GM19324 (cell line): ENCODE measurements at regions not wholly inside any gene's neighbourhood (a gene's known extent, or its start where the extent isn't known, plus 50 kb on each side); places are given as distances from the start of the nearest gene placed in this dataset.

Experiments
- ATAC-seq: cut with Tn5 transposase; IDR thresholded peaks from one replicate; pipeline ENCODE4 v1.9.1; 2021; ENCODE audit warnings: mild to moderate bottlenecking, moderate library complexity; ENCODE audit not compliant: unreplicated experiment, low FRiP score

GRCh38 chr17:72401883-72402726 lies 281.3 kb downstream of the SOX9 start:
- no peak for ATAC-seq

- no peak for ATAC-seq
These were observed 281.9 kb downstream of the SOX9 start for GRCh38 chr17:72402727-72403210.

- no peak for ATAC-seq
These were observed 282.9 kb downstream of the SOX9 start for GRCh38 chr17:72403713-72404209.

DNA sequence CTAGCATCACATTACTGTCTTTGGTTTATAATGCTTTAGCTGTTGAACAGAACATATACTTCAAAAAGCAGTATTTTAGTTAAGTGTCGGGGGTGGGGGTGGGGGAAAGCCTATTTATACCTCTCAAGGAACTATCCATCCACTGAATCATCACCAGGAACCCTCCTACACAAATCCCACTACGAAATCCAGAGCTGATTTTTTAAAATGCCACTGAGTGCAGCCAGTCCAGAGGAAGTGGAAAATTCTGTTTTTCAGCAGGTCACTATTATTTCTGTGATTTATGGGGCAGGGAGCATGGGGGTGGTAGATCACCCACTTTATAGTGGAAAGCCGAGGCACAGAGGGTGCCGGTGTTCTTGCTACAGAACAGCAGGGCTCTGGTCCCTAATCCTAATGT lies 284.1 kb downstream of the SOX9 start:
- ATAC-seq, result no peak

DNA sequence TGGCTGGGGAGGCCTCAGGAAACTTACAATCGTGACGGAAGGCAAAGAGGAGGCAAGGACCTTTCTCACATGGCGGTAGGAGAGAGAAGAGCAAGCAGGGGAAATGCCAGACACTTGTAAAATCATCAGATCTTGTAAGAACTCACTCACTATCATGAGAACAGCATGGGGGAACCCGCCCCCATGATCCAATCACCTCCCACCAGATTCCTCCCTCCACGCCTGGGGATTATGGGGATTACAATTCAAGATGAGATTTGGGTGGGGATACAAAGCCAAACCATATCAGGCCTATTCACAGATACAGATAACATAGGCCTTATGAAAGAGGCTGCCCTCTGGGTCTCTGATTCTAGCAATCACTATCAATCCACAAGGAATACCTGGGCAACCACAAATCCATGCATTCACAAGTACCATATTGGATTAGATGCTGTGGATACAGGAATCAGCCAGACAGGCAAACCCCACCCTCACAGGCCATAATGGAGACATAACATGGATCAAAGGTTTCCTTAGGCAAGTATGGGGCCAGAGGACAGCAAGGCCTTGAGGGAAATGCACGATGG lies 284.9 kb downstream of the SOX9 start:
- ATAC-seq, result no peak

DNA sequence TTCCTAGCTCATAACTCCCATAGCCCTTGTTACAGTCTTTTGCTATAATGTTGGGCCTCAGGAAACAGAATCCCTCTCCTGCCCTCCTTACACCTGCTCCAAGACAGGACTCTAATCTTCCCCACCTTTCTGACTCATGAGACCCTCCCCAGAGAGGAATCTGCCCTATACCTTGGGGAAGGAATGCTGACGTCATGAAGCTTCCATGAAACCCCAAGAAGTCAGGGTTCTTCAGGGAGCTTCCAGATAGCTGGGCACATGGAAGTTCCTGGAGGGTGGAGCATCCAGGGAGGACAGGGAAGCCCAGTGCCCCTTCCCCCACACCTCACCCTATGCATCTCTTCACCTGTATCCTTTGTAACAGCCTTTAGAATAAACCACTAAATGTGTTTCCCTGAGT lies 285.7 kb downstream of the SOX9 start:
- ATAC-seq, result no peak

GRCh38 chr17:72407336-72407909 lies 286.6 kb downstream of the SOX9 start:
- ATAC-seq, result peak; percentile 73

- ATAC-seq, result no peak
These were observed 287.1 kb downstream of the SOX9 start for GRCh38 chr17:72407931-72408330.

DNA sequence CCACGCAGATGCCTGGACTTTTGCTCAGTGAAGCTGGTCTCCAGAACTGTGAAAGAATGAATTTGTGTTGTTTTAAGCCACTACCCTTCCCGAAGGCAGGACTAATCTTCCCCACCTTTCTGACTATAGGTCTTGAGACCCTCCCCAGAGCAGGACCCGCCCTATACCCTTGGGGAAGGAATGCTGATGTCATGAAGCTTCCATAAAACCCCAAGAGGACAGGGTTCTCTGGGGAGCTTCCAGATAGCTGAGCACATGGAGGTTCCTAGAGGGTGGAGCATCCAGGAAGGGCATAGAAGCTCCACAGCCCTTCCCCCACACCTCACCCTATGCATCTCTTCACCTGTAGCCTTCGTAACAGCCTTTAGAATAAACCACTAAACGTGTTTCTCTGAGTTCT lies 287.8 kb downstream of the SOX9 start:
- no peak for ATAC-seq

DNA sequence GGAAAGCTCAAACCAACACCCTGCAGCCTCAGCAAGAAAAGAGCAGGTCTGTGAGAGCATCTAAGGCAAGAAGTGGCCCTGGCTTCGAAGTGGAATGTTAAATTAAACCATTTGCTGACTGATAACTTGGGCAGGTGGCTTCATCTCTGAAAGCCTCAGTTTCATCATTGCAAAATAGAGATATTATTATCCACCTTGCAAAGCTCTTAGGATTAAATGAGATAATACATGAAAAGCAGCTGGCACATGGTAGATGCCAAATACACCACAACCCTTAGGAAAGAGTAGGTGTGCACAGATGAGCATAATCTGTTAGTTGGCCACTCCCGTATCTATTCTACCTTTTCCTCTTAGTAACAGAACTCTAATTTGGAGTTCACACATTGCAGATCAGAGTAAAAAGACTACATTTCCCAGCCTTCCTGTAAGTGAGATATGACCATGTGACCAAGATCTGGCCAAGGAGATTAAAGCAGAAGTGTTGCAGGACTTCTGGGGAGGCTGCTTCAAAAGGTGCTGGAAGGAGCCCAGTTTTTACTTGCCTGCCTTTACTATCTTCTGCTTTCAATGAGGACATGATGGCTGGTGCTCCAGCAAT lies 288.7 kb downstream of the SOX9 start:
- no peak for ATAC-seq

GRCh38 chr17:72411124-72411563 lies 290.3 kb downstream of the SOX9 start:
- no peak for ATAC-seq

DNA sequence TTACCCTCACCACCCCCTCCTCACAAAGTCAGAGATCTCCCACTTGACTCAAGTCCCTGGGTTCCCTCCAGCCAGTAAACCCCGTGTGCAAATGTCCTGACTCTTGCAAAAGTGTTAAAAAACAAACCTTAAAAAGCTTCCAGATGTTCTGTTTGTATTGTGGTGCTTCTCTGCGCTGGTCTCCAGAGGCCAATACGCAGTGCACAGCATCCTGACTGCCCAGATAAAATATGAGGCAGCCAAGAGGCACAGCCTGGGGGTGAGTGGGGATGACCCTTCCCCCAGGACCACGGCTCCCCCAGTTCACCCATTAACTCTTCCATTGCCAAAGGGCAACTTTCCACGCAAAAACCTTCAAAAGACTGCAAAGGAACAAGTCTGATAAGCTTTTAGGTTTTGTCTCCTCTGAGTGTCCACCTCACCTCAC lies 291.8 kb downstream of the SOX9 start:
- no peak for ATAC-seq

GRCh38 chr17:72413077-72414031 lies 292.5 kb downstream of the SOX9 start:
- no peak for ATAC-seq

- no peak for ATAC-seq
These were observed 293.2 kb downstream of the SOX9 start for GRCh38 chr17:72414032-72414396.

DNA sequence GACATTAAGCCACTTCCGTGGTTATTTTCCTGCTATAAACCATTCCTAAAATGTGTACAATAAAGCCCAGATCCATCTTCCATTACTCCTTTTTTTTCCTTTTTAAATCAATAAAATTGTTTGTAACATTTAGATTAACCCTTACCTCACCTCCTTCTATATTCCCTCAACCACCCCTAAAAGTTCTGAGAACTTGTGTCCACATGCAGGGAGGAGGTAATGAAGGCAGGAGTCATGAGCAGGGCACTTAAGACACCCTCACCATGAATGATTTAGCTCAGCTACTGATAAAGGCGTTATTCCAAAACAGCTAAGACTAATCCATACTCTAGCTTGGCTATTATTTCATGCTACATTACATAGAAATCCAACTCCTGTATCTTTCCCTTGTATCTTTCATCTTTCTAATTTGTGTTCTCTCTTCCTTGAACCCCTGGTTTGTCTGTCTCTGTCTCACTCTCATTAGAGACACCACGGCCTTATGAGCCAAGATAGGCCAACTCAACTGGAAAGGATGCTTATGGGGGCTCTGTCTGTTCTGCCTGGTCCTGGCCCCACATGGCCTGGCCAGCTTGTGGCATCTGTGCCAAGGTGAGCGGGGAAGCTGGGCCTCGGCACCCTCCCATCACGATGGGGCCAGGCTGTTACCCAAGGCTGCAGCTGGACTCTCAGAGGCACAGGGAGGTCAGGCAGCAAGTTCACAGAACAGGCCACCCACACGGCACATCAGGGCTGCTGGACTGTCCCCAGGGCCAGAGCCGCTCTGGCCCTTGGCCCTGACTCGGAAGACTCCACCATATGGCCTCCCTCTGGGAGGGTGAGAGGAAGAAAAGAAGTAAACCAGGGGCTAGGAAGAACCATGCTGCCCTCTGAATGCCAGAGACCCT lies 294.4 kb downstream of the SOX9 start:
- ATAC-seq, result no peak

- ATAC-seq, result no peak
These were observed 295.3 kb downstream of the SOX9 start for GRCh38 chr17:72416054-72416675.

GRCh38 chr17:72416905-72417304 lies 296.1 kb downstream of the SOX9 start:
- ATAC-seq, result no peak

DNA sequence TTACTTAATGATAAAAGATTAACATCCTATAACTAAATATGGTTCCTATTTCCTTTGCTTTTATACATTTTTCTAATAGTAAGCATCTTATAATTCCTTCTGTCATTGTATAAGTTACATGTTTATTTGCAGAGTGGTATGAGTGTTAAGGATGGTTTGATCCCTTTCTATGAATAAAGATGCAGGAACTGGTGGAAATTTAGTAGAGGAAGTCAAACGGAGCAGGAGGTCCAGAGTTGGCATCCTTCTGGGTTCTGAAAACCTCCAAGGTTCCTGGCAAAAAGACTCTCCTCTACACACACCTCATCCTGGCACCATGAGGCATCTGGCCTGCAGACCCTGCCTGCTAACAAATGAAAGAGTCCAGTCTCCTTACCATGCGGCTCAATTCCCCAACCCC lies 296.8 kb downstream of the SOX9 start:
- no peak for ATAC-seq
